GM19023 (cell line): ENCODE measurements at regions not wholly inside any gene's neighbourhood (a gene's known extent, or its start where the extent isn't known, plus 50 kb on each side); places are given as distances from the start of the nearest gene placed in this dataset.

Experiments used
- ATAC-seq: cut with Tn5 transposase; IDR thresholded peaks from one replicate; pipeline ENCODE4 v1.9.1; 2021; ENCODE audit warnings: mild to moderate bottlenecking, moderate library complexity; ENCODE audit not compliant: unreplicated experiment

- no peak for ATAC-seq
Measured at GRCh38 chr11:130817330-130817944, 98.8 kb downstream of the SNX19 start.

DNA sequence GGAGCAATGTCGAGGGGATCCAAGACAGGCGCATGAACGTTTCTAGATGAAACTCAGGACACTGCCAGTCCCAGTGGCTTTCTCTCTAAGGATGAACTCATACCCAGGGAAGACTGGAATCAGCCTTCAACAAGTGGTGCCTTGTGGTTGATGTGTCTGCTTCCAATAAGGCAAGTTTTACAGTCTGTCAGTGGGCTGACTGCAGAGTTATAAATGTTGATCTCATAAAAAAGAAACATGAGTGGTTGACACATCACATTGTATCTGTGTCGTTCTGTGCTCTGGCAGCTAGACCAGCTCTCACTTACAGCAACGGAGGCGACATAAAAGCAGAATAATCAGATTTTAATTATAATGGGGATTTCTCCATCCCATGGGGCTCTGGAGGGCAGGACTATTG is 96.7 kb downstream of the SNX19 start:
- no peak for ATAC-seq
